MM.1S (cell line): ENCODE measurements at regions not wholly inside any gene's neighbourhood (a gene's known extent, or its start where the extent isn't known, plus 50 kb on each side); places are given as distances from the start of the nearest gene placed in this dataset.

Experiments
- CTCF ChIP-seq: fragments of 300-600 bp; sonication (generic); IDR thresholded peaks from 2 replicates; pipeline ENCODE4 v1.5.1; 2016; ENCODE audit warnings: antibody characterized with exemption, low read length, mixed read lengths
- EZH2 ChIP-seq: fragments of 300-600 bp; sonication (generic); optimal IDR thresholded peaks from 2 replicates; pipeline ENCODE3; 2017; ENCODE audit warnings: low read depth, mild to moderate bottlenecking, antibody characterized with exemption, low read length, mixed read lengths

GRCh38 chr2:37797081-37797480 lies 125.6 kb upstream of the CDC42EP3 start:
- no peak for TF ChIP-seq CTCF
- no peak for TF ChIP-seq EZH2
